GM18858 (cell line): ENCODE measurements at regions not wholly inside any gene's neighbourhood (a gene's known extent, or its start where the extent isn't known, plus 50 kb on each side); places are given as distances from the start of the nearest gene placed in this dataset.
"Not testable (repeated sequence)": the region's sequence is repeated elsewhere in the genome, so short reads cannot be mapped to it uniquely, and the experiment has no call there.

ENCODE experiments used
- ATAC-seq: cut with Tn5 transposase; IDR thresholded peaks from one replicate; pipeline ENCODE4 v1.9.1; 2021; ENCODE audit not compliant: unreplicated experiment

DNA sequence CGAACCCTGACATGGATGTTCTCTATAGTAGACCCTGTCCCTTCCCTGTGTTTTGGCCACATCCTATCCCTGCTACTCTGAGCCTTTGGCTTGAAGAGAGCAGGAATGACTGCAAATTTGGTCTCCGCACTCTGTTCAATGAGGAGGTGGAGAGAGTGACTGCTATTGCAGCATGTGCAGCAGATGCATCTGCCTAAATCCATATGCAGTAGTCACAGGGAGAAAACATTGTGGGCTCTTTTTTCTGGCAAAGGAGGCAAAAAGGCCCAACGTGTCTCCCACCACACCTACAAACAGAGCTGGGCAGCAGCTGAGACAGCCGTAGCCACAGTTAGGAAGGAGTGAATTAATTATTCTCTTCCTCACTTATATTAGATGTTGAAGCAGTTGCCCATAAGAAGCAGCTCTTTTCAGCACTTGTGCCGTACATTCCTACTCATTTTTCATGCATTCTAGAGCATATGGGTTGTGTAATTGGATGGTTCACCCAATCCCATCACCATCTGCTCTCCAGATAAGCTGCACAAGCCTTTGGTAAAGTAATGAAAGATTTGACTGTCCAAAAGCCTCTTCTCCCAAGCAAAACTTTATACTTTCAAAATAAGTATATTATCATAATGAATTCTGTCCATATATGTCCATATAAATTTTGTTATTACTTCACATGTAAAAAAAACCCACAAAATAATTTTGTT lies 147.9 kb upstream of the FAM47A start:
- ATAC-seq: no peak

DNA sequence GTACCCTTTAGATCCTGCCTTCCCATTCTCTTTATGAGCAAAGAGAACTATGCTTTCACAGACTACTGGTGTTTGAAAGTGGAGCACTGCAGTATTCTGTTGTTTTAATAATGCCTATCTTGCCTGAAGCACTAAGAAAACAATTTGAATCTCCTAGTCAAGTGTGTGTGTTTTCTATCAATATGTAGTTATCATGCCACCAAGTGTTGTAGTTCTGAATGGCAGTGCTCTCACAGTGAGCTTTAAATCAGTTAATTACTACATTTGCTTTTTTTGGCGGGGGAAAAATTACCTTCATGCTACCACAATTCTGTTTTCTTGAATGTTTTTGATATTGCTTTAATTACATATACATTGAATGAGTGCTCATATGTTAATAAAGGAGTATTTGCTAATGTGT lies 143.6 kb upstream of the FAM47A start:
- ATAC-seq: no peak

DNA sequence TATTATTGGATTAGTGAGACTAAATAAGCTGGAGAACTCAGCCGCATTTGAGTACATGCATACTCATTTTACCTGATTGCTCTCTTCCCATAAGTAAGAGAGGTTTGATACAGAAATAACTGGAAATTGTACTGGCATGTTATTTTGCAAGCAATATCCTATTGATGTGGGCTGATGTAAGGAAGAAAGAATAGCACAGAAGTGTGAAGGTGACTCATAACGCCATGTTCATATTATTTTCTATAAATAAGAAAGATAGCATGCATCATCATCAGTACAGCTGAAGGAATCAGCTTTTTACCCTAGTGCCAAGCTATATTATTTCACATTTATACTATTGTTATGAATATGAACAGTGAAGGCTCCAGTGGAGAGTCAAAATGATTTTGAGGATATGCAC lies 138.3 kb upstream of the FAM47A start:
- ATAC-seq: no peak

DNA sequence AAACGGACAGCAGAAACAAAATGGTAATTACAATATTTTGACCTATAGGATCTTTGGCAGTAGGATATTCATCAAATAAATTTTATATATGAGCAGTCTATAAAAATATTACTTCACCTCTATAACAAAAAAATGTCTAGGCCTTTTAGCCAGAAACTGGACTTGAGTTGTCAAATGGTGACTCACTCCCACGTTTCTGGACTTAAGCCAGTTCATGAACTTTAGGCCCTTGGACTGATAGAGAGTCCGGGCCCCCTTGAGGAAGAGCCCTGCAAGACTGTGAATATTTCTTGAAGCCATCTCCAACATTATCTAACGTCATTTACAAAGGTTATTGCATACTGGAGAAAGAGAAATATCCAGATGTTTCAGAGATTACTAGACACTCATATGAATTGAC lies 106.8 kb upstream of the FAM47A start:
- no peak for ATAC-seq

DNA sequence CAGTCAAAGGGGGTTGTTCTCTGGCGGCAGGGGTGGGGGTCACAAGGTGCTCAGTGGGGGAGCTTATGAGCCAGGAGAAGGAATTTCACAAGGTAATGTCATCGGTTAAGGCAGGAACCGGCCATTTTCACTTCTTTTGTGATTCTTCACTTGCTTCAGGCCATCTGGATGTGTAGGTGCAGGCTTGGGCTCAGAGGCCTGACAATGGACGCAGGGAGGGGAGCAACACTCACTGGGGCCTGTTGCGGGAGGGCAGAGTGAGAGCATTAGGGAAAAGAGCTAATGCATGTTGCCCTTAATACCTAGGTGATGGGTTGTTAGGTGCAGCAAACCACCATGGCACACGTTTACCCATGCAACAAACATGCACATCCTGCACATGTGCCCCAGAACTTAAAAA lies 98.0 kb upstream of the FAM47A start:
- not testable (repeated sequence) for ATAC-seq

DNA sequence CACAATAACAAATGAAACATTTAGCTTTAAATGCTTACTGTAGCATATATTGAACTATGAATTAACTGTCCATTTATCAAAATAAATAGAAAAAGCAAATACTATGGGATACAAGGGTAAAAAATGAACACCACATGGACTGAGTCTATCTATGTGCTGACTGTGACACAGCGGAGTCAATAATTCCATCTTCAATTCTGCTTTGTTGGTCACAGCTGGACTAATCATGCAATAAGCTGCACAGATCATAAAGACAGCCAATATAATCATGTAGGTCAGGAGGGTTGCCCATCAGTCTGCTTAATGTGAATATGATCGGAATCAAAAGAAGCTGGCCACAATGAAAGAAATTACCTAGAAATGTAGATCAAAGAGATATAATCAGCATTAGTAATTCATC lies 95.7 kb upstream of the FAM47A start:
- no peak for ATAC-seq

DNA sequence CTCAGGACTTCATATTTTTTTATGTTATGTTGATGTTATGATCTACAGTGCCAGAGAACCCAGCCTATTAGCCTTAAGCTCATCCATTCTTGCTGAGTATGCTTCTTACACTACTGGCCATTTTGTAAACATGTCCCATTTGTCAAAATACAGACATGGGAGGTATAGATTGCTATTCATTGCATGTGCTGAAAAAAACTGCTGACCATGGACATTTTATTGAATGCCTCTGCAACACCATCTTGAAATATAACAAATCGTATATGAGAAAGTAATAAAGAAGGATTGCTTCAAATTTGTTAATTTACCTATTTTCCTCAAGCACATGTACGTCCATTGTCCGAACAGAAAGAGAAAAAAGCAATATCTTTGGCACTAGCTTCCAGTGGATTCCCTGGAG lies 91.5 kb upstream of the FAM47A start:
- no peak for ATAC-seq

DNA sequence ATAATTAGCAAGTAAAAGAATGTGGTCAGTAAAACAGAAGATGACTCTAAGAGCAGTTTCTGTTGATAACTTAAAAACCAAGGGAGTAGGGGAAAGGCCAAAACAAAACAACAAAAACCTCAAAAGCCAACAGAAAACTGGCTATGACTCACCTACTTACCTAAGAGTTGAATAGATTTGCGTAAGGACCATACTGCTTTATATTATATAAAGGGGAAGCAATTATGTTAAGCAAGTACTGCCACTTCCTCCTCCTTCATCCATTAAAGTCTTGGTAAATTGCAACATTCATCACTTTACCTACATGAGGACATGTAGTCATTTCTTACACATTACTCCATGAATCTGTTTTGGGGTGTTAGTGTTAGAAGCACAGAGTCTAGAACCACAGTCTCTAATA lies 85.9 kb upstream of the FAM47A start:
- ATAC-seq: no peak

DNA sequence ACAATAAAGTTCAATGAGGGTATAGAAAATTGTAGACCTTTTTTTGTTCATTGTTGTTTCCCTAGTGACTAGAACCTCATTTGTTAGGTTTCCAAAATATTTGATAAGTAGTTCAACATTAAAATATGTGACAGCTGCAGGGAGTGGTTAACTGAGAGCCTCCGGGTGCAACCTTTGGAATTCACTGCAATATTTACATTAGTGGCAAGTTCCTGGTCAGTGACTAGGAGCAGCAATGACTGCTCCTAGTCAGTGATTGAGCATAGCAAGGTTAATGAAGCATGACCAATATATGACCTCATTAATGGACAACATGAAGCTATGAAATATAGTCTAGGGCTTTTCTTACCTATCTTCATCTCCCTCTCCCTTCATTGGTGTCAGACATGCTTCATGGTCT lies 65.8 kb upstream of the FAM47A start:
- no peak for ATAC-seq
